ENCODE measurements at regions not wholly inside any gene's neighbourhood (a gene's known extent, or its start where the extent isn't known, plus 50 kb on each side); places are given as distances from the start of the nearest gene placed in this dataset.

DNA sequence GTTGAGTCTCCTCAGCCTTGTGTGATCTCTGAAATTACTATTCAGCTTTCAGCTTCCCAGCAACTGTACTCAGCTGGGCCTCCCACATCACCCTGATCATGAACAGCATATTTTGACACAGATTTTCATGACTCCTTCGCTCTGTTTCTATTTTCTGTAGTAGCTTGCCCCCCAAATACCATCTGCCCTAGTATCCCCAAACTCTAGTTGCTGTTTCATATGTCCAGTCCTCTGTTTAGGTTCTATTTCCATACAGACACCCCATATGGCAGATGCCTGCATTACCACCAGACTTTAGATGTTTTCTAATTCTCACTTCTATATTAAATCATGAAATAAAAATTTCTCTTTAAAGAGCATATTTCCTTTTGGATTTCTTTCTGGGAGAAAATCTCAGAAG, 217.2 kb upstream of the ARPP21 start:
- Histone ChIP-seq H3K4me2 (ENCODE audit: low read length) (no peak overlapping the region), H3F3A (ENCODE audit: insufficient read depth, low read length, poor library complexity, severe bottlenecking) (no peaks in the 10 kb centered on the region), H3K9me2 (ENCODE audit: insufficient read depth, low read length) (no peaks in the 10 kb centered on the region), H3K9me3 (ENCODE audit: low read length) (no peaks in the 10 kb centered on the region), H3K36me3 (ENCODE audit: insufficient read depth, low read length) (no peaks in the 10 kb centered on the region), H3K79me2 (replicated peaks; ENCODE audit: insufficient read depth, low read length) (no peaks in the 10 kb centered on the region), H3K27me3 (ENCODE audit: insufficient read depth, low read depth, low read length) (no peaks in the 10 kb centered on the region), H3K27ac (ENCODE audit: low read length) (no peak overlapping the region), H4K20me1 (ENCODE audit: insufficient read depth) (no peaks in the 10 kb centered on the region), H3K9ac (ENCODE audit: low read length) (no peak overlapping the region), H2AFZ (ENCODE audit: low read depth, low read length) (no peak overlapping the region), H3K4me3 (ENCODE audit: low read length) (no peak overlapping the region)
- TF ChIP-seq POLR2AphosphoS5 (IDR thresholded peaks at IDR 0.05) (no peak), SMC3 (conservative IDR thresholded peaks at IDR 0.05; ENCODE audit: poor library complexity) (no peak), EZH2 (IDR thresholded peaks at IDR 0.05; ENCODE audit: borderline replicate concordance, insufficient read depth, low read length, poor library complexity, severe bottlenecking) (no peak), RAD21 (conservative IDR thresholded peaks at IDR 0.05) (no peak), REST (IDR thresholded peaks at IDR 0.05; ENCODE audit: borderline replicate concordance) (no peak)

GRCh38 chr3:35422836-35423601, 216.3 kb upstream of the ARPP21 start:
- H3K79me2 ChIP-seq (replicated peaks; ENCODE audit: insufficient read depth, low read length) = no peaks in the 10 kb centered on the region
- no peaks in the 10 kb centered on the region for H3K9me3 ChIP-seq (ENCODE audit: low read length)
- TF ChIP-seq SMC3 (conservative IDR thresholded peaks at IDR 0.05; ENCODE audit: poor library complexity) (no peak), EZH2 (IDR thresholded peaks at IDR 0.05; ENCODE audit: borderline replicate concordance, insufficient read depth, low read length, poor library complexity, severe bottlenecking) (no peak), TAF1 (IDR thresholded peaks at IDR 0.05; ENCODE audit: low read depth) (no peak)
- H2AFZ ChIP-seq (ENCODE audit: low read depth, low read length) = no peak overlapping the region
- H3K4me3 ChIP-seq (ENCODE audit: low read length) = no peak overlapping the region
- H3K27ac ChIP-seq (ENCODE audit: low read length) = no peak overlapping the region
- no peak overlapping the region for H3K9ac ChIP-seq (ENCODE audit: low read length)
- no peaks in the 10 kb centered on the region for H3K36me3 ChIP-seq (ENCODE audit: insufficient read depth, low read length)
- no peaks in the 10 kb centered on the region for H3K9me2 ChIP-seq (ENCODE audit: insufficient read depth, low read length)
- no peaks in the 10 kb centered on the region for H3F3A ChIP-seq (ENCODE audit: insufficient read depth, low read length, poor library complexity, severe bottlenecking)
- no peaks in the 10 kb centered on the region for H4K20me1 ChIP-seq (ENCODE audit: insufficient read depth)
- no peak overlapping the region for H3K4me2 ChIP-seq (ENCODE audit: low read length)
- no peaks in the 10 kb centered on the region for H3K27me3 ChIP-seq (ENCODE audit: insufficient read depth, low read depth, low read length)

GRCh38 chr3:35426366-35426958, 212.9 kb upstream of the ARPP21 start:
- H3K9me3 ChIP-seq (ENCODE audit: low read length) = no peaks in the 10 kb centered on the region
- H4K20me1 ChIP-seq (ENCODE audit: insufficient read depth) = no peaks in the 10 kb centered on the region
- no peak overlapping the region for H2AFZ ChIP-seq (ENCODE audit: low read depth, low read length)
- H3K9ac ChIP-seq (ENCODE audit: low read length) = no peak overlapping the region
- no peaks in the 10 kb centered on the region for H3F3A ChIP-seq (ENCODE audit: insufficient read depth, low read length, poor library complexity, severe bottlenecking)
- H3K9me2 ChIP-seq (ENCODE audit: insufficient read depth, low read length) = no peaks in the 10 kb centered on the region
- H3K27me3 ChIP-seq (ENCODE audit: insufficient read depth, low read depth, low read length) = no peaks in the 10 kb centered on the region
- H3K4me2 ChIP-seq (ENCODE audit: low read length) = no peak overlapping the region
- no peak overlapping the region for H3K4me3 ChIP-seq (ENCODE audit: low read length)
- no peak overlapping the region for H3K27ac ChIP-seq (ENCODE audit: low read length)
- no peaks in the 10 kb centered on the region for H3K79me2 ChIP-seq (replicated peaks; ENCODE audit: insufficient read depth, low read length)
- H3K36me3 ChIP-seq (ENCODE audit: insufficient read depth, low read length) = no peaks in the 10 kb centered on the region
- TF ChIP-seq REST (IDR thresholded peaks at IDR 0.05; ENCODE audit: borderline replicate concordance) (no peak), SMC3 (conservative IDR thresholded peaks at IDR 0.05; ENCODE audit: poor library complexity) (no peak), RAD21 (conservative IDR thresholded peaks at IDR 0.05) (no peak), EP300 (conservative IDR thresholded peaks at IDR 0.05; ENCODE audit: poor library complexity, severe bottlenecking) (no peak), TAF1 (IDR thresholded peaks at IDR 0.05; ENCODE audit: low read depth) (no peak)

Measured in neural cell (in vitro differentiated cells).